Left lung (tissue), 4 donors: ENCODE measurements at regions not wholly inside any gene's neighbourhood (a gene's known extent, or its start where the extent isn't known, plus 50 kb on each side); places are given as distances from the start of the nearest gene placed in this dataset.

Experiments
- ATAC-seq: fragments of 200-7000 bp; cut with Tn5 transposase; one replicate; pipeline ENCODE4 v1.9.1; 2020; ENCODE audit warnings: moderate library complexity
- DNase-seq, 4 donors: peaks; one replicate each; pipeline ENCODE4 v3.0.0-alpha.2; 2013 to 2020
- H3K27ac ChIP-seq, 2 donors: fragments of 200-600 bp; sonication (generic) in 1 of 2; one replicate each; pipeline versions ENCODE4 v1.5.0 to v1.8.0; 2020 to 2021
- H3K27me3 ChIP-seq, 2 donors: fragments of 200-600 bp; sonication (generic) in 1 of 2; one replicate each; pipeline versions ENCODE4 v1.5.0 to v1.8.0; 2020 to 2021
- H3K36me3 ChIP-seq, 2 donors: fragments of 200-600 bp; sonication (generic) in 1 of 2; one replicate each; pipeline versions ENCODE4 v1.5.0 to v1.8.0; 2020 to 2021
- H3K4me1 ChIP-seq, 2 donors: fragments of 200-600 bp; one replicate each; pipeline ENCODE4 v1.8.0; 2021
- H3K4me3 ChIP-seq, 2 donors: fragments of 200-600 bp; sonication (generic) in 1 of 2; one replicate each; pipeline versions ENCODE4 v1.5.0 to v1.8.0; 2020 to 2021; ENCODE audit warnings: mild to moderate bottlenecking in 1 of 2
- H3K9me3 ChIP-seq, 2 donors: fragments of 200-600 bp; sonication (generic) in 1 of 2; one replicate each; pipeline versions ENCODE4 v1.5.0 to v1.8.0; 2020 to 2021
- intact Hi-C, 2 donors: fragments of 100-400 bp; cut with DNase I; formaldehyde crosslinking; loops; one replicate each; pipeline versions ENCODE4 v1.11.2 to v1.14.2; 2022
- TF ChIP-seq, protein P1 (sequence below), 2 donors: fragments of 200-600 bp; sonication (generic) in 1 of 2; IDR thresholded peaks; one replicate each; pipeline versions ENCODE4 v1.5.0 to v1.8.0; 2021; ENCODE audit warnings: antibody characterized with exemption in 2 of 2
- donor health status: DM: no; HTN: yes; CAD: no.
- donor health status: DM: no; HTN: no; CAD: no.

GRCh38 chr16:49130397-49130796 is 151.2 kb downstream of the CBLN1 start:
- Histone ChIP-seq H3K4me1 (no peaks in the 10 kb centered on the region), H3K36me3 (no peaks in the 10 kb centered on the region), H3K9me3 (no peaks in the 10 kb centered on the region), H3K27ac (no peak overlapping the region), H3K27me3 (no peaks in the 10 kb centered on the region), H3K4me3 (no peak overlapping the region)
- TF ChIP-seq, protein P1, sequence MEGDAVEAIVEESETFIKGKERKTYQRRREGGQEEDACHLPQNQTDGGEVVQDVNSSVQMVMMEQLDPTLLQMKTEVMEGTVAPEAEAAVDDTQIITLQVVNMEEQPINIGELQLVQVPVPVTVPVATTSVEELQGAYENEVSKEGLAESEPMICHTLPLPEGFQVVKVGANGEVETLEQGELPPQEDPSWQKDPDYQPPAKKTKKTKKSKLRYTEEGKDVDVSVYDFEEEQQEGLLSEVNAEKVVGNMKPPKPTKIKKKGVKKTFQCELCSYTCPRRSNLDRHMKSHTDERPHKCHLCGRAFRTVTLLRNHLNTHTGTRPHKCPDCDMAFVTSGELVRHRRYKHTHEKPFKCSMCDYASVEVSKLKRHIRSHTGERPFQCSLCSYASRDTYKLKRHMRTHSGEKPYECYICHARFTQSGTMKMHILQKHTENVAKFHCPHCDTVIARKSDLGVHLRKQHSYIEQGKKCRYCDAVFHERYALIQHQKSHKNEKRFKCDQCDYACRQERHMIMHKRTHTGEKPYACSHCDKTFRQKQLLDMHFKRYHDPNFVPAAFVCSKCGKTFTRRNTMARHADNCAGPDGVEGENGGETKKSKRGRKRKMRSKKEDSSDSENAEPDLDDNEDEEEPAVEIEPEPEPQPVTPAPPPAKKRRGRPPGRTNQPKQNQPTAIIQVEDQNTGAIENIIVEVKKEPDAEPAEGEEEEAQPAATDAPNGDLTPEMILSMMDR (IDR thresholded peaks at IDR 0.05), result no peak
- DNase-seq (no peak), ATAC-seq (no peak)
- intact Hi-C loops, result no loop called here

DNA sequence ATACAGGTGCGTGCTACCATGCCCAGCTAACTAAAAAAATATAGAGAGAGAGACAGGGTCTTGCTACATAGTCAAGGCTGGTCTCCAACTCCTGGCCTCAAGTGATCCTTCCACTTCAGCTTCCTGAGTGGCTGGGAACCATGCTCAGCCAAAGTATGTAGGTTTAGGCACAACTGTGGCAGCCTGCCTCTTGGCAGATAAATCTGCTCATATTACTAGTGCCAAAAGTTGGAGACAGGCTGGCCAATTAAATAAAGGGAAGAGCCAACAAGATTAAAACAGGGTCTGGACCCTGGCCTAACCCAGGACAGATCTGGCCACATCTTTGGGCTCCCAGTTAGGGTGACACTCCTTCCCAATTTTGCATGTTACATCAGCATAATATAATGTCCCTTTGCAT is 151.7 kb downstream of the CBLN1 start:
- no peak for ATAC-seq
- intact Hi-C loops, result no loop called here
- no peaks in the 10 kb centered on the region for H3K36me3 ChIP-seq

DNA sequence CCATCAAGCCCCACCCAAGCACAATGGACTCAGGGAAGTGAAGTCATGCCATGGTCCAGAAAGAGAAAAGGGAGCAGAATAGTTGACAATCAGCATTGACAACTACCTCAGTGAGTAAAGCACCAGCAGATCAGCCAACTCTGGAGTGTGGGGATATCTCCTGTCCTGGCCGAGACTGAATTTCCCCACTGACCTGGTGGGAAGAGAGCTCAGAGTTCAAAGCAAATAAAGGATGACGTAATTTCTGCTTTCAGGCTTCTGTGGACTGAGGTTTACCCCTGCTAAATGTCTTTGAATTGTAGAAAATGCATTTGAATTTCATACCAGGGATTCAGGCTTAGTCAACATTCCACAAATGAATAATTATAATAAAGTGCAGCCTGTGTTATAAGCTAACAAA is 152.9 kb downstream of the CBLN1 start:
- Histone ChIP-seq H3K4me1 (no peaks in the 10 kb centered on the region), H3K36me3 (no peaks in the 10 kb centered on the region), H3K9me3 (no peaks in the 10 kb centered on the region), H3K27ac (no peak overlapping the region), H3K4me3 (no peak overlapping the region), H3K27me3 (no peaks in the 10 kb centered on the region)
- TF ChIP-seq, protein P1 (IDR thresholded peaks at IDR 0.05), result no peak
- ATAC-seq, result no peak
- no peak for DNase-seq
- intact Hi-C loops, result no loop called here

More for the DNA sequence above, 151.7 kb downstream of the CBLN1 start:
- TF ChIP-seq, protein P1 (IDR thresholded peaks at IDR 0.05), result no peak
- Histone ChIP-seq H3K27ac (no peak overlapping the region), H3K4me1 (no peaks in the 10 kb centered on the region), H3K4me3 (no peak overlapping the region), H3K9me3 (no peaks in the 10 kb centered on the region), H3K27me3 (no peaks in the 10 kb centered on the region)
- DNase-seq, result no peak

- DNase-seq (no peak), ATAC-seq (no peak)
- Histone ChIP-seq H3K4me1 (no peaks in the 10 kb centered on the region), H3K27me3 (no peaks in the 10 kb centered on the region), H3K4me3 (no peak overlapping the region), H3K27ac (no peak overlapping the region), H3K36me3 (no peaks in the 10 kb centered on the region), H3K9me3 (no peaks in the 10 kb centered on the region)
- intact Hi-C loops, result no loop called here
- TF ChIP-seq, protein P1 (IDR thresholded peaks at IDR 0.05), result no peak
These were observed 154.5 kb downstream of the CBLN1 start for GRCh38 chr16:49127103-49127502.

GRCh38 chr16:49121636-49122035 is 160.0 kb downstream of the CBLN1 start:
- DNase-seq (no peak), ATAC-seq (no peak)
- H3K27me3 ChIP-seq, result no peaks in the 10 kb centered on the region
- TF ChIP-seq, protein P1 (IDR thresholded peaks at IDR 0.05), result no peak
- H3K36me3 ChIP-seq, result no peaks in the 10 kb centered on the region
- no peak overlapping the region for H3K27ac ChIP-seq
- H3K4me3 ChIP-seq, result no peak overlapping the region
- H3K9me3 ChIP-seq, result no peaks in the 10 kb centered on the region
- intact Hi-C loops, result no loop called here
- H3K4me1 ChIP-seq, result no peaks in the 10 kb centered on the region
